T-helper 17 cell (primary cell): ENCODE measurements at regions not wholly inside any gene's neighbourhood (a gene's known extent, or its start where the extent isn't known, plus 50 kb on each side); places are given as distances from the start of the nearest gene placed in this dataset.
"Not testable (repeated sequence)": the region's sequence is repeated elsewhere in the genome, so short reads cannot be mapped to it uniquely, and the experiment has no call there.

Source experiments
- ATAC-seq: fragments of 150-1000 bp; cut with Tn5 transposase; 2 replicates; pipeline ENCODE4 v1.10.0; 2021; ENCODE audit warnings: mild to moderate bottlenecking, moderate library complexity
- DNase-seq, 3 donors: peaks; one replicate each; pipeline versions ENCODE4 v3.0.0 to v3.0.0-alpha.2; 2020 to 2021
- H3K9me3 ChIP-seq: one replicate; pipeline ENCODE4 v1.7.0; 2013; ENCODE audit warnings: low read length, mild to moderate bottlenecking; ENCODE audit not compliant: control insufficient read depth, poor library complexity, severe bottlenecking
- H3K27ac Mint-ChIP-seq: one replicate; pipeline ENCODE4 v1.8.0; 2022; ENCODE audit warnings: mild to moderate bottlenecking, moderate library complexity, mixed read lengths
- H3K27me3 Mint-ChIP-seq: one replicate; pipeline ENCODE4 v1.8.0; 2022; ENCODE audit warnings: mixed read lengths
- H3K36me3 Mint-ChIP-seq: one replicate; pipeline ENCODE4 v1.8.0; 2022; ENCODE audit warnings: low read depth, mixed read lengths
- H3K4me1 Mint-ChIP-seq: one replicate; pipeline ENCODE4 v1.8.0; 2022; ENCODE audit warnings: mild to moderate bottlenecking, mixed read lengths
- H3K4me3 Mint-ChIP-seq: one replicate; pipeline ENCODE4 v1.8.0; 2022; ENCODE audit warnings: mild to moderate bottlenecking, moderate library complexity, mixed read lengths

DNA sequence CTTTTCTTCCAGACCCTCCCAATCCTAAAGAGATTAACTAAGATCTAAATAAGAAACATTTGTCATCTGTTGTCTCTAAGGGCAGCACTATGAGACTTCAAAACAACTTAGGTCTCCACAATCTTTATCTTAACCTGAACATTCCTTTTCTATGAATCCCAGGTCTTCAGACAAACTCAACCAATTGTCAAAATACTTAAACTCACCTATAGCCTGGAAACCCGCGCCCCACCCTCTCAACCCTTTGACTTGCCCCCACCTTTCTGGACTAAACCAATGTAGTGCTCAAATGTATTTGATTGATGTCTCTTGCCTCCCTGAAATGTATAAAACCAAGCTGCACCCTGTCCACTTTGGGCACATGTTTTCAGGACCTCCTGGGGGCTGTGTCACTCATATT, 76.5 kb upstream of the DMRT1 start:
- no peak overlapping the region for H3K27ac Mint-ChIP-seq
- H3K36me3 Mint-ChIP-seq: no peaks in the 10 kb centered on the region
- no peaks in the 10 kb centered on the region for H3K9me3 ChIP-seq
- no peak for DNase-seq
- peaks cover 8% of the 10 kb centered on the region for H3K4me1 Mint-ChIP-seq
- no peak for ATAC-seq
- H3K4me3 Mint-ChIP-seq: no peak overlapping the region
- peaks cover 29% of the 10 kb centered on the region for H3K27me3 Mint-ChIP-seq

DNA sequence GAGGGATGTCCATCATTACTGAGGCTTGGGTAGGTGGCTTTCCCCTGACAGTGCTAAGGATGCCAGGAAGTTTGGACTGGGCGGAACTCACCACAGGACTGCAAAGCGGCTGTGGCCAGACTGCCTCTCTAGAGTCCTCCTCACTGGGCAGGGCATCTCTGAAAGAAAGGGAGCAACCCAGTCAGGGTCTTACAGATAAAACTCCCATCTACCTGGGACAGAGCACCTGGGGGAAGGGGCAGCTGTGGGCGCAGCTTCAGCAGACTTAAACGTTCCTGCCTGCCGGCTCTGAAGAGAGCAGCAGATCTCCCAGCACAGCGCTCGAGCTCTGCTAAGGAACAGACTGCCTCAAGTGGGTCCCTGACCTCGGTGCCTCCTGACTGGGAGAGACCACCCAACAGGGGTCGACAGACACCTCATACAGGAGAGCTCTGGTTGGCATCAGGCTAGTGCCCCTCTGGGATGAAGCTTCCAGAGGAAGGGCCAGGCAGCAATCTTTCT, 74.4 kb upstream of the DMRT1 start:
- not testable (repeated sequence) for H3K9me3 ChIP-seq, H3K36me3 Mint-ChIP-seq, H3K4me3 Mint-ChIP-seq, H3K4me1 Mint-ChIP-seq, H3K27ac Mint-ChIP-seq, ATAC-seq, DNase-seq
- peaks cover 36% of the 10 kb centered on the region for H3K27me3 Mint-ChIP-seq

DNA sequence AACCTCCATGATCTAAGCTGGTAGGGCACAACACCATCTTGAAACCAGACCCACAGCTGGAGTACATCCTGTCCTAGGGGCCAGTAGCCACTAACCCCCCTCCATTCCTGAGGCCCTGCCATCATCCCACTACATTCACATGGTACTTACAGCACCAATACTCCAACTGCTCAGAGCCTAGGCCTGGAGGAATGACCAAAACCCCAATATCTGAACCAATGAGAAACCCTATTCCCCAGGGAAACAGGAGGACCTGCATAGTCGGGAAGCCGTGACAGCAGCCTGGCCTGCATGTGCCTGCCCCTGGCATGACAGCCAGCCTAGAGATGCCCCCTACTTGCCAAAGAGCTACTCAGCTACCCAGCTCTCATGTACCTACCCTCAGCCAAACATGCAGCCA, 65.4 kb upstream of the DMRT1 start:
- Mint-ChIP-seq H3K27me3 (peaks cover 15% of the 10 kb centered on the region), H3K36me3 (no peaks in the 10 kb centered on the region), H3K27ac (no peak overlapping the region), H3K4me1 (no peaks in the 10 kb centered on the region), H3K4me3 (no peak overlapping the region)
- H3K9me3 ChIP-seq: no peaks in the 10 kb centered on the region
- DNase-seq (no peak), ATAC-seq (no peak)

DNA sequence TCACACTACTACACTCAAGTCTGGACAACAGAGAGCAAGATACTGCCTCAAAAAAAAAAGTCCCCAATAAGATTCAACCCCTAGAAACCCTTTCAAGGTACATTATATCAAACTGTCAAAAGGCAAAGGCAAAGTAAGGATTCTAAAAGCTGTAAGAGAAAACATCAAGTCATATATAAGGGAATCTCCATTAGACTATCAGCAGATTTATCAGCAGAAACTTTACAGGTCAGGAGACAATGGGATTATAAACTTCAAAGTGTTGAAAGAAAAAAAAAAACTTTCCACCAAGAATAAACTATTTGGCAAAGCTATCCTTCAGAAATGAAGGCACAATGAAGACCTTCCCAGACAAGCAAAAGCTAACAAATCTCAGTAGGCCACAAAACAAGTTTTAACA, 63.5 kb upstream of the DMRT1 start:
- ATAC-seq (no peak), DNase-seq (no peak)
- Mint-ChIP-seq H3K27ac (no peak overlapping the region), H3K36me3 (no peaks in the 10 kb centered on the region), H3K4me1 (no peaks in the 10 kb centered on the region), H3K27me3 (peaks cover 16% of the 10 kb centered on the region), H3K4me3 (no peak overlapping the region)
- no peaks in the 10 kb centered on the region for H3K9me3 ChIP-seq

DNA sequence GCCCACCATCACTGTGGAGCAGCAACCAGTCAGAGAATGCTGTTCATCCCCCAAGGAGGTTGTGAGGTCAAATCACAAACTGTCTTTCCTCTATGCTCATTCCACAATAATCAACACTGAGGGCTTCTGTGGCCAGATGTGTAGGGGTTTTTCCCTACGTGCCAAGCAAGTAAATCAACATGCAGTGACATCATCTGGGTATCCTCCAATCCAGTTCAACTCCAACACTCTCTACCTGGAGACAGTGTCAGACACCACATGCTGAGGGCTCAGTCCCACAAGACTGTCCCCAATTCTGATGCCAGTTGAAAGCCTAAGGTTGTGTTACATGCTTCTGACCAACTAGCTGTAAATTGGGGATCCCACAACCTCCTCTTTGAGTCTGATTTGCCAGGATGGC, 57.3 kb upstream of the DMRT1 start:
- Mint-ChIP-seq H3K36me3 (no peaks in the 10 kb centered on the region), H3K4me1 (no peaks in the 10 kb centered on the region), H3K4me3 (no peak overlapping the region), H3K27me3 (peaks cover 9% of the 10 kb centered on the region), H3K27ac (no peak overlapping the region)
- ATAC-seq: no peak
- DNase-seq: no peak
- H3K9me3 ChIP-seq: no peaks in the 10 kb centered on the region

DNA sequence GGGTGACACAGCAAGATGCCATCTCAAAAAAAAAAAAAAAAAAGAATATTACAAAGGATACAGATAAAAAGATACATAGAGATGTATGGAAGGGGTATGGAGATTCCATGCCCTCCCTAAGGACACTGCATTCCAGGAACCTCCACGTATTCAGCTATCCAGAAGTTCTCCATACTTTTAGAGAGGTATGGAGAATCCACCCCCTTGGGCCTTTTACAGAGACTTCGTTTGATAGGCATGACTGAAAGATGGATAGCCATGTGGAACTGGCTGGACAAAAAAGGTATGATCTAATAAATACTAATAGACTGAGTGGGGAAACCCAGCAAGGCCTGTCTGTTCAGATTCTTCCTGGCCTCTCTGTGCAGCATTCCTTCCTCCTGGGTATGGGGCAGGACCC, 56.6 kb upstream of the DMRT1 start:
- Mint-ChIP-seq H3K4me1 (no peaks in the 10 kb centered on the region), H3K27me3 (peaks cover 9% of the 10 kb centered on the region), H3K4me3 (no peak overlapping the region), H3K27ac (no peak overlapping the region), H3K36me3 (no peaks in the 10 kb centered on the region)
- ATAC-seq (no peak), DNase-seq (no peak)
- no peaks in the 10 kb centered on the region for H3K9me3 ChIP-seq

DNA sequence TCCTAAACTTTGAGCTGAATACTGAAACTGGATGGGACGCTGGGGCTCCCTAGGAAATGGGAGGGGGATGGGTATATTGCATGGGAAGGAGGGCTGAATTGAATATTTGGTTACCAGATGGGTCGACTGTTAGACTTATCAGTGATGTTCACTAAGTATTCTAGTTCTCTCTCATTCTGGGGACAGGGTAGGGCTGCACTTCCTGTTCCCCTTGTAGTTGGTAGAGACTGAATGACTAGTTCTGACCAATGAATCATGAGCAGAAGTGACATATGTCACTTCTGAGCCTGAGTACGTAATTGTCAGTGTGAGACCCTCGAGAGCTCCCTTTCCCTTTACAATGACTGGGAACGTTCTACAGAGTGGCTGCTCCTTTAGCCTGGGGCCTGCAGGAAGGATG, 55.5 kb upstream of the DMRT1 start:
- no peak for ATAC-seq
- DNase-seq: no peak
- Mint-ChIP-seq H3K4me1 (no peaks in the 10 kb centered on the region), H3K4me3 (no peak overlapping the region), H3K36me3 (no peaks in the 10 kb centered on the region), H3K27ac (no peak overlapping the region), H3K27me3 (peaks cover 2% of the 10 kb centered on the region)
- no peaks in the 10 kb centered on the region for H3K9me3 ChIP-seq

DNA sequence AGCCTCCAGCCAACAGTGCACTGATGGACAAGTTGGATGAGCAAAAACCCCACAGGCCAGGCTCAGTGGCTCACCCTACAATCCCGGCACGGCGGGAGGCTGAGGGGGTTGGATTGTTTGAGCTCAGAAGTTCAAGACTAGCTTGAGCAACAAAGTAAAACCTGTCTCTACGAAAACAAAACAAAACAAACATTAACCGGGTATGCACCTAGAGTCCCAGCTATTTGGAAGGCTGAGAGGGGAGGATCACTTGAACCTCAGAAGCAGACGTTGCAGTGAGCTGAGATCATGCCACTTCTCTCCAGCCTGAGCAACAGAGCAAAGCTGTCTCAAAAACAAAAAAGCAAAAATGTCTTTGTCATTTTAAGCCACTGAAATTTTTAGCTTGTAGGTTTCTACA, 55.1 kb upstream of the DMRT1 start:
- Mint-ChIP-seq H3K4me3 (no peak overlapping the region), H3K36me3 (no peaks in the 10 kb centered on the region), H3K27me3 (no peaks in the 10 kb centered on the region), H3K4me1 (no peaks in the 10 kb centered on the region), H3K27ac (no peak overlapping the region)
- DNase-seq (no peak), ATAC-seq (no peak)
- H3K9me3 ChIP-seq: no peaks in the 10 kb centered on the region

DNA sequence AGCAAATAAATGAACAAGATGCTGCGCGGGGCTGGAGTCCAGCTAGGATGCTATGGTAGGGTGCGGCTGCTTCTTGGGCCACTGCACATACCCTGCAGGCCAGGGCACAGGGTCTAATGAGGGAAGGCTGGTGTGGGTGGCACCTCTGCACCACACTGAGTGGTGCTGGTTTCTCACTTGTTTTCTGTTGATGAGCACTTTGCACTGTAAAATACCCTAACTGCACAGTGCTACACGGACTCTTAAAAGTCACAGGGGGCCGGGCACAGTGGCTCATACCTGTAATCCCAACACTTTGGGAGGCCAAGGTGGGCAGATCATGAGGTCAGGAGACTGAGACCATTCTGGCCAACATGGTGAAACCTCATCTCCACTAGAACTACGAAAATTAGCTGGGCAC, 52.7 kb upstream of the DMRT1 start:
- H3K27me3 Mint-ChIP-seq: peaks cover 13% of the 10 kb centered on the region
- no peak for ATAC-seq
- H3K27ac Mint-ChIP-seq: no peak overlapping the region
- H3K4me1 Mint-ChIP-seq: no peaks in the 10 kb centered on the region
- DNase-seq: no peak
- no peaks in the 10 kb centered on the region for H3K36me3 Mint-ChIP-seq
- H3K9me3 ChIP-seq: no peaks in the 10 kb centered on the region
- no peak overlapping the region for H3K4me3 Mint-ChIP-seq
